GM21526 (cell line): ENCODE measurements at regions not wholly inside any gene's neighbourhood (a gene's known extent, or its start where the extent isn't known, plus 50 kb on each side); places are given as distances from the start of the nearest gene placed in this dataset.

Experiments used
- ATAC-seq: cut with Tn5 transposase; IDR thresholded peaks from one replicate; pipeline ENCODE4 v1.9.1; 2021; ENCODE audit warnings: moderate library complexity; ENCODE audit not compliant: unreplicated experiment, low FRiP score

GRCh38 chr3:31436830-31437229 lies 95.9 kb upstream of the STT3B start:
- ATAC-seq = no peak

DNA sequence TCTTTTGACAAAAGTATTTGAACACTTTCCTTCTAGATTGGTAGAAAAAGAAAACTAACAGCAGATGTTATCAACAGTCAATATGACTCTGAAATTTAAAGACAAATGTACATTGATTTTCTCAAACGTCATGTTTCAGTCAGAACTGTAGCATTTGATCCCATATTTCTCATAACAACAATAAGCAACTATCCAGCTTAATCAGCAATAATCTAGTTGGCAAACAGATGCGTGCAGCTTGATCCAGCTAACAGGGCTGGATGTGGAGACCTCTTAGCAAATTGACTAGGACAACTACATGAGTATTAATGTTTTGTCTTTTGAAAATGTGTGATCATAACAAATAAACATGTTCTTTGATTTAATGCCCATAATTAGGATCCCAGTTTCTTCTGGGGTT lies 94.0 kb upstream of the STT3B start:
- ATAC-seq = no peak

DNA sequence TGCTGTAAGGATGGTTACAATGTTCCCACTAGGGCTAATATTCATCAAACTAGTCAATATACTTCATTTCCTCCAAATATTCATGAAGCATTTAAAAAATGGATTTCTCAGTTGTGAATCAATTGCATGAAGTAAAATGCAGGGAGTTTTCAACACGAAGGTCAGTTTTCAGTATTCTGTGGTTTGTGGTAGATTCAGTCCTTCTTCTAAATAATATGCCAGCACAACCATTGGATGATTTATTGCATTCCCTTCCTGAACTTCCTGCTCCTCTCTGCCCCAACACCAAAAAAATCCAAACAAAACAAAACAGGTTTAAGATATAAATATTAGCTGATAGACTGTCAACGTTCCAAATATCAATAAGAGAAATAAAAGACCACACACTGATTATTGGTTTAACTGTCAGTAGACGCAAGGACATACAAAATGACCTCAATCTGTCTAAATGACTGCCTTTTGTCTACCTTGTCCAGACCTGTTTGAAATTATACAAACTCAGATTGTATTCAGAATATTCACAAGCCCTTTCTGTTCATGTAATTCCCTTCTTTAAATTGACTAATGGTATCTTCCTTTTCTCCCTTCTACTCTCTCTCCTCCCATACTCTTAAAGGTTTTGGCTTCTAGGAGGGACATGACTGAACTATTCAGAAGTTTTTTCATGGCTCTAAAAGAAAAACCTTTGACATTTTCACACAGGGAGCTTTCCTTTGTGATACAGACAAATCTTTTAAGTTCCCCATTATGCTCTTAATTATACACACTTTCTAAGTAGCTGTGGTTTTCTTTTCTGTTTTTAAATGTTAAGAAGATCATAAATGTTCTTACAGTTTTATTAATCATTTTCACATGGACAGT lies 92.6 kb upstream of the STT3B start:
- ATAC-seq = no peak

- no peak for ATAC-seq
Measured at GRCh38 chr3:31440878-31441277, 91.8 kb upstream of the STT3B start.

- no peak for ATAC-seq
Measured at GRCh38 chr3:31442755-31443154, 90.0 kb upstream of the STT3B start.

DNA sequence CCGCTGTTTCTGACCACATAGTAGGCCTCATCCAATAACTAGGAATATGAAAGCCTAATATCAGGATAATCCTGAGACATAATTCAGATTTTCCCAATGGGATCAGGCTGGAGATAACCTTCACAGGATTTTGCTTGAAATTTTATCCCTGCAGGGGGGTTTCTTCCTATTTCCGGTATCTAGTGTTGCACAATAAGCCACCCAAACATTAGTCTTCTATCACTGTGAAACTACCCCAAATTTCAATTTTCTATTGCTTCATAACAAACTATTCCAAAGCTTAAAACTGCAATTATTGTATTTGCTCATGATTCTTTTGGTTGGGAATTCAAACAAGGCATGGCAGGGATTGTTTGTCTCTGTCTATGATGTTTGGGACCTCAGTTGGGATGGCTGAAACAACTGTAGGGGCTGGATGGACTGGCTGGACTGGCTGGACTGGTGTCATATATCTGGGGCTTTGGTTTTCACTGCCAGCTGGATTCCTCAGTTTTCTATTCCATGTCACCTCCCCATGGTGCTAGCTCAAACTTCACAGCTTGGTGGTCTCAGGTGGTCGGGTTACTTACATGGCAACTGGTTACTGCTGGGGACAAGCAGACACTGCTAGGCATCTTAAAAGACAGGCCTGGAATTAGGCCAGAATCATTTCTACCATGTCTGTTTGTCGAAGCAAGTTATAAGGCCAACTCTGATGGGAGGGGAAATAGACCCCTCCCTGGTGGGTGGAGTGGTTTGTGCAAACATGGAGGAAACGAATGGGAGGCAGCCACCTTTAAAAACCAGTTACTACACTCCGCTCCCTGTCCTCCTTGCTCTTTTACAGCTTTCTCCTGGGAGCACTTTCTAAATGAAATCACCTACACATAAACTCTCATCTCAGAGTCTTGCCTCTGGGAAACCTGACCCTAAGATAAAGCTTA lies 88.2 kb upstream of the STT3B start:
- no peak for ATAC-seq

DNA sequence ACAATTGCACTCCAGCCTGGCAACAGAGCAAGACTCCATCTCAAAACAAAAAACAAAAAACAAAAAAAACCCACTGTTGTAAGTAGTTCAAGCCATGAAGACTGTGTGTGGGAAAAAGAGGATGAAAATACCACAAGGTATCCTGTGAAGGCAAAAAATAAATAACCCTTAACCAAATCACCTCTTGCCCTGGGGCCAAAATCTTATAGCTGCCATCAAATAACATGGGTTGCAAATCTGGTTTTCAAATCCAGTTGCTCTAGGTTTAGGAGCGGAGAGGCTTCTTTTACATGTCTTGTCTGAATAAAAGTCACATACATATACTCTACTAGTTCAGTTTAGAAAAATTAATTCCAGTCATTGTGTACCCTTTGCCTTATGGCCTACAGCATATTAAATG lies 87.0 kb upstream of the STT3B start:
- no peak for ATAC-seq

DNA sequence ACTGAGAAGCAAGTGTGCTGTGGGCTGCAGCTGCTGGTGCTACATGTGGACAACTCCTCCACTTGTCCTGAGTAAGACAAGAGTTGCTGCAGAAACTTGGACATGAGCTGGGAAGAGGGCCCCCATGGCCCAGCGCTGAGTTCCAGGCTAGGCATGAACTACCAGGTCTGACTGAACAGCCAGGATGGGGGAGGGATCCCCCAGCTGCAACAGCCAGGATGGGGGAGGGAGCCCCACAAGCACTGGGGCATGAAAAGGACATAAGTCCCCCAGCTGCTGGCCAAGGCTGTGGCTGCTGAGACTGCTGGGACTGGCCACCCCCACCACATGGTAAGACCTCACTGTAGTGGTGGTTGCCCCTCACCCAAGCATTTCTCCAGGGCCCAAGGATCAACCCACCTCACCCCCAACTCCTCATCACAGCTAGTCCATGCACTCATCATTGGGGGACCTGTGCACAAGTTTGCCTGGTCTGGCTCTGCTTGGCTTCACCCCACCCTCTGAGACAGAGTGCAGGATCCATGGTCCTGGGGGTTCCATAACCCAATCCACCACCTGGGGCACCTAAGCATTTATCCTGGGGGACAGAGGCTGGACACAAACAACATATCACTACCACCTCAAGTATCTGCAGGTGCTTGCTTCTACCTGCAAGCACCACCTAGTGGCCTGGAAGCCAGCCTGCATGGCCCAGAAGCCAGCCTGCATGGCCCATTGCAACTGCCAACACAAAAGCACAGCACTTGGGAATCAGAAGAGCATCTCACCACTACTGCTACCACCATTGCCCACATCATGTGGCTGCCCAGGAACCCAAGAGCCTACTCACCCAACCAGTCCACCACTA lies 84.5 kb upstream of the STT3B start:
- ATAC-seq = peak; percentile 79

DNA sequence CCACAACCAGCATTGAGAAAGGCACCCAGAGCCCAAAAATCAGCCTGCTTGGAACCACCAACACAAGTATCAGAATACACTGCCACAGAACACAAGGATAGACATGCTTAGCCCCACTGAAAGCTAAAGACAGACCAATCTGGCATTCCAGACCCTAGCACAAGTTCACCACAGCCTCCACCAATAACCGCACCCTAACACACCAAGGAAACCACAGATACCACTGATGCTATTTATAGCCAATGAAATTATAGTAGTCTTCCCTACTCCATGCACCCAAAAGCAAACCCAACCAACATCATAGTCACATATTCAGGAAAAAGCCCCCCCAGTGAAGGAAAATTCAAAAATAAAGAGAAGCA lies 83.9 kb upstream of the STT3B start:
- peak; percentile 21 for ATAC-seq

DNA sequence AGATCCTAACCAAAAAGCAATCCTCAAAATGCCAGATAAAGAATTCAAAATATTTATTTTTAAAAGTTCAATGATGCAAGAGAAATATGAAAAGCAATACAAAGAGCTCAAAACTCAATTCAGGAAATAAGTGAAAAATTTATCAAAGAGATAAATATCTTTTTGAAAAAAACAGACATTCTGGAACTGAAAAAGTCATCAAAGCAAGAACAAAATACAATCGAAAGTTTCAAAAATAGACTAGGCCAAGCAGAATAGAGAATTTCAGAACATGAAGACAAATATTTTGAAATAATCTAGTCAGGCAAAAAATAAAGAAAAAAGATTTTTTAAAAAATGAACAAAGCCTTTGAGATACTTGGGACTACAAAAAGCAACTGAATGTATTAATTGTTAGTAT lies 83.4 kb upstream of the STT3B start:
- ATAC-seq = no peak

- no peak for ATAC-seq
Measured at GRCh38 chr3:31450345-31450744, 82.4 kb upstream of the STT3B start.

DNA sequence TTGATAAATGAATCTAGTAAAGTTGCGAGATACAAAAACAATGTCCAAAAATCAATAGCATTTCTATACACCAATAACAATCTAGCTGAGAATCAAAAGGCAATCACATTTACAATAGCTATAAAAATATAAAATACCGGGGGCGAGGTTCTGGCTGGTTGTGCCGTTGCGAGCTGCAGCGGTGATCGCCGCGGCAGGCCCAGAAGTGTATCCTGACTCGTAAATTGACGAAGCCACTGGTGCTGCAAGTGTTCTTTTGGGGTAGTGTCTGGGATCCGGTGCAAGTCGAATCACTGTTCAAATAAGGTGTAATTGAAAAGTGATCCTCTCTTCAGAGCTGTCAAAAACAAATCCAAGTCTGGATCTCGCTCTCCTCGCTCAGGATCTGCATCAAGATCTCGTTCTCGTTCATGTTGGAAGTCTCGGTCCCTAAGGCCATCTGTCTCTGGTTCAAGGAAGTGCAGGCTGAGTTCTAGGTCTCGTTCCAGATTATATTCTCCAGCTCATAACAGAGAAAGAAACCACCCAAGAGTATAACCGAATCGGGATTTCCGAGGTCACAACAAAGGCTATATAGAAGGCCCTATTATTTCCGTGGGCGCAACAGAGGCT lies 80.1 kb upstream of the STT3B start:
- no peak for ATAC-seq

- no peak for ATAC-seq
Measured at GRCh38 chr3:31453430-31453829, 79.3 kb upstream of the STT3B start.

DNA sequence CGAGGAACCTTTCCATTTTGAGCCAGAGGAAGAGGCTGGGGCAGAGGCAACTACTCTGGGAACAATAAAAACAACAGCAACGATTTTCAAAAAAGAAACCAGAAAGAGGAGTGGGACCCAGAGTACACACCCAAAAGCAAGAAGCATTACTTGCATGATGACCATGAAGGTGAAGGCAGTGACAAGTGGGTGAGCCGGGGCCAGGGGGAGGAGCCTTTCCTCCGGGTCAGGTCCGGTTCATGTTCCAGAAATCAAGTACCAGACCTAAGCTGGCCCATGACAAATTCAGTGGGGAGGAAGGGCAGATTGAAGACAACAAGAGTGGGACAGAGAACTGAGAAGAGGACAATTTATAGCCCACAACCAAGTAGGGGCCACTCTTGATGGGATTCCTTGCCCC lies 77.2 kb upstream of the STT3B start:
- no peak for ATAC-seq

- no peak for ATAC-seq
Measured at GRCh38 chr3:31456373-31456772, 76.4 kb upstream of the STT3B start.

GRCh38 chr3:31461426-31461825 lies 71.3 kb upstream of the STT3B start:
- no peak for ATAC-seq

GRCh38 chr3:31462050-31462569 lies 70.6 kb upstream of the STT3B start:
- ATAC-seq = peak; percentile 68

- ATAC-seq = no peak
Measured at GRCh38 chr3:31465999-31466398, 66.7 kb upstream of the STT3B start.

DNA sequence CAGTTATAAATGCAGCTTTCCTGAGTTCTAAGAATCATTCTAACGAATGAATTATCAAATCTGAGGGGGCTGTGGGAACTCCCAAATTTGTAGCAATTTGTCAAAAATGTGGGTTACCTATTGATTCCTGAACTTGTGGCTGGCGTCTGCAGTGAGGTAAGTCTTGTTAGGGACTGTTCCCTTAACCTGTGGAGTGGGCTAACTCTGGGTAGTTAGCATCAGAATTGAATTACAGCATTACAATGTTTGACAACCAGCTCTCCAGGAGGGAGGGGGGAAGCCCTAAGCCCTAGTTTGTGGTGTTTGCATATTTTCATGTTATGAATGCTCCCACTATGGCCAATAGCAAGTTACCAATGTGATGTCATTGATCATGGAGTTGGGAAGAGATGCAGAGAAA lies 65.9 kb upstream of the STT3B start:
- ATAC-seq = no peak

GRCh38 chr3:31468433-31468832 lies 64.3 kb upstream of the STT3B start:
- ATAC-seq = no peak
